HEK293 (cell line): ENCODE measurements at regions not wholly inside any gene's neighbourhood (a gene's known extent, or its start where the extent isn't known, plus 50 kb on each side); places are given as distances from the start of the nearest gene placed in this dataset.

Experiments
- GLIS1 ChIP-seq: fragments of 450-650 bp; formaldehyde crosslinking; IDR thresholded peaks from 2 replicates; pipeline ENCODE4 v1.5.1; 2016; ENCODE audit warnings: missing biosample characterization, missing genetic modification characterization
- GLIS2 ChIP-seq: fragments of 450-650 bp; formaldehyde crosslinking; IDR thresholded peaks from 2 replicates; pipeline ENCODE4 v1.5.1; 2016; ENCODE audit warnings: missing biosample characterization, missing genetic modification characterization
- IKZF3 ChIP-seq: fragments of 450-650 bp; IDR thresholded peaks from 2 replicates; pipeline ENCODE4 v1.5.0; 2018; ENCODE audit warnings: missing biosample characterization, mild to moderate bottlenecking, missing genetic modification characterization, moderate library complexity
- KLF9 ChIP-seq: fragments of 450-650 bp; formaldehyde crosslinking; IDR thresholded peaks from 2 replicates; pipeline ENCODE4 v1.5.1; 2016; ENCODE audit warnings: missing biosample characterization, missing genetic modification characterization, low read depth
- MZF1 ChIP-seq: fragments of 450-650 bp; formaldehyde crosslinking; IDR thresholded peaks from 2 replicates; pipeline ENCODE4 v1.5.1; 2017; ENCODE audit warnings: missing biosample characterization, missing genetic modification characterization, borderline replicate concordance
- PRDM10 ChIP-seq: fragments of 450-650 bp; formaldehyde crosslinking; IDR thresholded peaks from 2 replicates; pipeline ENCODE4 v1.5.1; 2016; ENCODE audit warnings: missing biosample characterization, missing genetic modification characterization
- PRDM2 ChIP-seq: fragments of 450-650 bp; formaldehyde crosslinking; IDR thresholded peaks from 2 replicates; pipeline ENCODE4 v1.5.1; 2016; ENCODE audit warnings: missing biosample characterization, missing genetic modification characterization, borderline replicate concordance
- ZBTB21 ChIP-seq: fragments of 450-650 bp; formaldehyde crosslinking; IDR thresholded peaks from 2 replicates; pipeline ENCODE4 v1.5.1; 2017; ENCODE audit warnings: missing biosample characterization, missing genetic modification characterization
- ZNF211 ChIP-seq: fragments of 450-650 bp; formaldehyde crosslinking; IDR thresholded peaks from 2 replicates; pipeline ENCODE4 v1.5.1; 2016; ENCODE audit warnings: low read depth, missing biosample characterization, missing genetic modification characterization
- ZNF324 ChIP-seq: fragments of 450-650 bp; formaldehyde crosslinking; IDR thresholded peaks from 2 replicates; pipeline ENCODE4 v1.5.1; 2016; ENCODE audit warnings: missing biosample characterization, missing genetic modification characterization
- ZNF335 ChIP-seq: fragments of 450-650 bp; formaldehyde crosslinking; conservative IDR thresholded peaks from 2 replicates; pipeline ENCODE4 v1.5.1; 2016; ENCODE audit warnings: missing biosample characterization, missing genetic modification characterization
- ZNF514 ChIP-seq: fragments of 450-650 bp; formaldehyde crosslinking; IDR thresholded peaks from 2 replicates; pipeline ENCODE4 v1.5.1; 2016; ENCODE audit warnings: missing biosample characterization, missing genetic modification characterization
- ZNF518A ChIP-seq: fragments of 450-650 bp; formaldehyde crosslinking; conservative IDR thresholded peaks from 2 replicates; pipeline ENCODE4 v1.5.1; 2016; ENCODE audit warnings: low read depth, missing biosample characterization, missing genetic modification characterization
- ZNF629 ChIP-seq: fragments of 450-650 bp; formaldehyde crosslinking; IDR thresholded peaks from 2 replicates; pipeline ENCODE4 v1.5.1; 2017; ENCODE audit warnings: missing biosample characterization, missing genetic modification characterization
- ZNF639 ChIP-seq: fragments of 450-650 bp; formaldehyde crosslinking; IDR thresholded peaks from 2 replicates; pipeline ENCODE4 v1.5.1; 2016; ENCODE audit warnings: missing biosample characterization, missing genetic modification characterization
- ZNF670 ChIP-seq: fragments of 450-650 bp; formaldehyde crosslinking; IDR thresholded peaks from 2 replicates; pipeline ENCODE4 v1.5.1; 2016; ENCODE audit warnings: missing biosample characterization, missing genetic modification characterization, low read depth
- ZNF692 ChIP-seq: fragments of 450-650 bp; formaldehyde crosslinking; IDR thresholded peaks from 2 replicates; pipeline ENCODE4 v1.5.1; 2016; ENCODE audit warnings: missing biosample characterization, missing genetic modification characterization
- ZNF785 ChIP-seq: fragments of 450-650 bp; formaldehyde crosslinking; IDR thresholded peaks from 2 replicates; pipeline ENCODE4 v1.5.1; 2016; ENCODE audit warnings: missing biosample characterization, missing genetic modification characterization

- TF ChIP-seq ZNF324 (tag by site-specific recombination) (0 out of 2 replicates have a peak, but pooled peaks have one; percentile 41), ZNF211 (peak; percentile 86), ZBTB21 (tag by site-specific recombination) (peak; percentile 67), ZNF335 (tag by site-specific recombination) (peak; percentile 47; the same call in 1 of the 2 replicates), PRDM10 (tag by site-specific recombination) (peak; percentile 49; the same call in 1 of the 2 replicates), ZNF518A (0 out of 2 replicates have a peak, but pooled peaks have one; percentile 46), GLIS2 (tag by site-specific recombination) (peak; percentile 57), ZNF629 (peak; percentile 66), IKZF3 (tag by site-specific recombination) (peak; percentile 56), ZNF639 (tag by site-specific recombination) (0 out of 2 replicates have a peak, but pooled peaks have one; percentile 43), PRDM2 (tag by site-specific recombination) (peak; percentile 90; the same call in 1 of the 2 replicates), GLIS1 (tag by site-specific recombination) (peak; percentile 32; the same call in 1 of the 2 replicates), MZF1 (tag by site-specific recombination) (no peak), ZNF692 (tag by site-specific recombination) (peak; percentile 88), ZNF785 (tag by site-specific recombination) (0 out of 2 replicates have a peak, but pooled peaks have one; percentile 73), ZNF514 (tag by site-specific recombination) (peak; percentile 70; the same call in 1 of the 2 replicates), ZNF670 (tag by site-specific recombination) (peak; percentile 89), KLF9 (no peak)
Observed at GRCh38 chr15:69760890-69761568, 308.4 kb downstream of the RPLP1 start (continued).
